K562 (cell line): ENCODE measurements at regions not wholly inside any gene's neighbourhood (a gene's known extent, or its start where the extent isn't known, plus 50 kb on each side); places are given as distances from the start of the nearest gene placed in this dataset.

Experiments used
- ATAC-seq: fragments of 200-7000 bp; cut with Tn5 transposase; 3 replicates; pipeline ENCODE4 v1.9.1; 2020; ENCODE audit warnings: moderate library complexity
- BruUV-seq: library from RNA; stranded (reverse); fragments of 400-500 nt; replicated peaks from 2 replicates; lab custom pipeline; 2021; lab: Mats Ljungman, UMichigan
- CTCF ChIA-PET: fragments of 300-600 bp; formaldehyde crosslinking; extraction: SDS; loops from one replicate; lab custom pipeline; 2021; ENCODE audit warnings: low intra/inter-chr PET ratio; lab: Yijun Ruan, JAX
- POLR2A ChIA-PET: fragments of 300-600, 350-650 bp; sonication (Branson Sonifier 250); formaldehyde crosslinking; extraction: SDS; loops from one replicate; lab custom pipeline; 2021; ENCODE audit warnings: antibody characterized with exemption, inconsistent platforms; lab: Yijun Ruan, JAX
- DNase-seq, 4 experiments: peaks; one replicate each; pipeline versions ENCODE4 v3.0.0 to v3.0.0-alpha.2; 2011 to 2018; ENCODE audit warnings: low spot score in 3 of 4, mixed read lengths in 3 of 4; ENCODE audit errors: extremely low read depth in 1 of 4
- FAIRE-seq: peaks from 2 replicates; lab custom pipeline; 2011; peaks lifted over from hg19 to GRCh38; lab: Jason Lieb, UNC
- H2AFZ ChIP-seq: 2 replicates; pipeline ENCODE4 v1.6.0; 2011; ENCODE audit warnings: low read depth, low read length, control low read depth, inconsistent platforms
- H3K27ac ChIP-seq: fragments of 200-600 bp; 3 replicates; pipeline ENCODE4 v1.8.0; 2011; ENCODE audit warnings: low read depth, mild to moderate bottlenecking, control low read depth, inconsistent platforms, low read length, moderate library complexity, mixed read lengths; ENCODE audit errors: extremely low read depth
- H3K27me3 ChIP-seq, 2 experiments: fragments of 300-600 bp in 1 of 2; 2 replicates in 1 of 2; 3 replicates in 1 of 2; pipeline versions ENCODE4 v1.6.0 to v1.8.0; 2011; ENCODE audit warnings: inconsistent platforms in 2 of 2, low read length in 2 of 2, mild to moderate bottlenecking in 1 of 2, mixed read lengths in 1 of 2, moderate library complexity in 1 of 2; ENCODE audit not compliant: control insufficient read depth in 2 of 2, insufficient read depth in 2 of 2
- H3K36me3 ChIP-seq: fragments of 300-600 bp; 3 replicates; pipeline ENCODE4 v1.8.0; 2011; ENCODE audit warnings: mild to moderate bottlenecking, low read length, inconsistent platforms; ENCODE audit not compliant: control insufficient read depth, insufficient read depth
- H3K4me1 ChIP-seq, 2 experiments: fragments of 200-600 bp in 1 of 2; replicated peaks in 1 of 2; 2 replicates in 1 of 2; 3 replicates in 1 of 2; pipeline versions ENCODE4 v1.5.1 to v1.8.0; 2011; ENCODE audit warnings: inconsistent platforms in 2 of 2, low read length in 2 of 2, mild to moderate bottlenecking in 1 of 2, mixed read lengths in 1 of 2, moderate library complexity in 1 of 2; ENCODE audit not compliant: control insufficient read depth in 2 of 2, insufficient read depth in 2 of 2
- H3K4me2 ChIP-seq: 2 replicates; pipeline ENCODE4 v1.6.1; 2011; ENCODE audit warnings: low read length, control low read depth, inconsistent platforms, mixed read lengths; ENCODE audit not compliant: insufficient read depth
- H3K4me3 ChIP-seq: fragments of 200-600 bp; sonication (generic), shearing (Covaris generic); 2 replicates; pipeline ENCODE4 v1.5.1; 2016; ENCODE audit warnings: control low read depth, inconsistent platforms
- H3K79me2 ChIP-seq: fragments of 200-600 bp; 3 replicates; pipeline ENCODE4 v1.8.0; 2011; ENCODE audit warnings: low read length, inconsistent platforms; ENCODE audit not compliant: control insufficient read depth, insufficient read depth
- H3K9ac ChIP-seq, 2 experiments: 2 replicates each; pipeline versions ENCODE4 v1.6.0 to v1.6.1; 2011; ENCODE audit warnings: low read depth in 2 of 2, low read length in 2 of 2, control low read depth in 1 of 2, inconsistent platforms in 1 of 2, mild to moderate bottlenecking in 1 of 2, mixed read lengths in 1 of 2; ENCODE audit not compliant: insufficient read depth in 1 of 2
- H3K9me1 ChIP-seq: one replicate; pipeline ENCODE4 v1.6.0; 2011; ENCODE audit warnings: inconsistent platforms, mild to moderate bottlenecking, low read length, moderate library complexity; ENCODE audit not compliant: control insufficient read depth, insufficient read depth
- H3K9me3 ChIP-seq: replicated peaks from 2 replicates; pipeline ENCODE4 v1.5.1; 2011; ENCODE audit warnings: low read depth, low read length, inconsistent platforms; ENCODE audit not compliant: control insufficient read depth, insufficient read depth
- H4K20me1 ChIP-seq: replicated peaks from 2 replicates; pipeline ENCODE4 v1.6.1; 2011; ENCODE audit warnings: low read length, inconsistent platforms, mixed read lengths; ENCODE audit not compliant: control insufficient read depth, insufficient read depth
- RFX1 ChIP-seq: fragments of 450-650 bp; IDR thresholded peaks from 2 replicates; pipeline ENCODE4 v1.6.1; 2016; ENCODE audit warnings: mild to moderate bottlenecking, moderate library complexity
- WGBS: fragments of 100-300 bp; shearing (Covaris generic); methylation state at CpG from one replicate; pipeline ENCODE4 v1.1.6; 2016; ENCODE audit warnings: low coverage, mixed read lengths; ENCODE audit not compliant: insufficient coverage; ENCODE audit errors: missing lambda C conversion rate; 5-methylcytosine and 5-hydroxymethylcytosine counted together
- in situ Hi-C: fragments of 300-500 bp; cut with MboI; formaldehyde crosslinking; loops from 4 replicates; pipeline ENCODE4 v1.15.0; 2018; ENCODE audit warnings: inconsistent platforms, mixed read lengths
- intact Hi-C: fragments of 100-400 bp; cut with micrococcal nuclease; formaldehyde crosslinking; loops from 2 replicates; pipeline ENCODE4 v1.14.2; 2022
- TF ChIP-seq, protein P1 (sequence below): sonication (generic); formaldehyde crosslinking; IDR thresholded peaks from 2 replicates; pipeline ENCODE4 v1.8.1; 2023; ENCODE audit warnings: mild to moderate bottlenecking, missing genetic modification reagents

DNA sequence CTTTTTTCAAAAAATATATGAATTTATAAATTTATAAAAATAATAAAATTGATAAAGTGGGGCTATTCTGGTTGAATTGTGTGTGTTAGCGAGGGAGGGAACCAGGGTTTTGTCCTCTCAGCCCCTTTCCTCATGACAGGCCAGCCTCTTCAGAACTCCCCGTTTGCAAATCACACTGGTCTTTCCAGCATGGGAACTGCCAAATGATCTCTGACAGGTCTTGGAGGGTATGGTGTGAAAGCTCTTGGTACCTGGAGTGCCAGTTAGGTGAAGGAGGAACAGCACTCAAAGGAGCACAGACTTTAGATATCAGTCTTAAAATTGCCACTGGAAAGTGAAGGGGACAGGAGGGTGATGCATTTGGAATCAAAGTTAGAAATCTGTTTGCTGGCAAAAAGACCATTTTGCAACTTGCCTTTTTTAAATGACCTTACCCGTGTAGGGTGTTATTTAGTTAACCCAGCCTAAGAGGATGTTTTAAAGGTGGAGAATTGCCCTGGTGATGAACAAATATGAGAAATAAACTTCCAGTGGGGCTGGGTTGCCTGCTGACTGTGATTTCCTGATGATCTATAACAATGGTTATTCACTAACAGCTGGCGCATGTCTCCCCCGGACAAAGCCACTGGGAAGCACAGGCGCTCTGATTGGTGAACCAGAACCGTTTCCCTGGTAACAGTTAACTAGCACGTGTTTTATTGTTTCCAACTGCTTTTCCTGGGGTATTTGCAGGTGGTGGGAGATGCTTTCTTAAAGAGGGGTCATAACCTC, 85.3 kb upstream of the EFEMP1 start:
- 2% methylated on average over 8 of the region's 8 CpGs for WGBS
- no peak overlapping the region for H3K4me2 ChIP-seq
- no peaks in the 10 kb centered on the region for H3K36me3 ChIP-seq
- intact Hi-C loops = loop anchor here (1.0 to 5.0 kb wide), 2 partner anchors 237 to 291 kb away; no protein-coding TSS in a partner anchor
- BruUV-seq = no TSS peak
- H3K79me2 ChIP-seq = no peaks in the 10 kb centered on the region
- FAIRE-seq (no peak), DNase-seq (no peak), ATAC-seq (no peak)
- H3K4me3 ChIP-seq = no peak overlapping the region
- H3K27ac ChIP-seq = no peak overlapping the region
- no peak overlapping the region for H2AFZ ChIP-seq
- H3K9me1 ChIP-seq = no peaks in the 10 kb centered on the region
- in situ Hi-C loops = loop anchor here (5.0 kb wide), 1 partner anchor 292 kb away; no protein-coding TSS in a partner anchor
- CTCF ChIA-PET = interaction anchor here (2.1 to 2.5 kb wide), 2 partner anchors 237 to 291 kb away, joined by 10 to 22 read pairs; no protein-coding TSS in a partner anchor
- no peaks in the 10 kb centered on the region for H3K9me3 ChIP-seq
- H3K27me3 ChIP-seq = no peaks in the 10 kb centered on the region
- H3K4me1 ChIP-seq = no peaks in the 10 kb centered on the region
- no peaks in the 10 kb centered on the region for H4K20me1 ChIP-seq
- H3K9ac ChIP-seq = no peak overlapping the region
- TF ChIP-seq, protein P1, sequence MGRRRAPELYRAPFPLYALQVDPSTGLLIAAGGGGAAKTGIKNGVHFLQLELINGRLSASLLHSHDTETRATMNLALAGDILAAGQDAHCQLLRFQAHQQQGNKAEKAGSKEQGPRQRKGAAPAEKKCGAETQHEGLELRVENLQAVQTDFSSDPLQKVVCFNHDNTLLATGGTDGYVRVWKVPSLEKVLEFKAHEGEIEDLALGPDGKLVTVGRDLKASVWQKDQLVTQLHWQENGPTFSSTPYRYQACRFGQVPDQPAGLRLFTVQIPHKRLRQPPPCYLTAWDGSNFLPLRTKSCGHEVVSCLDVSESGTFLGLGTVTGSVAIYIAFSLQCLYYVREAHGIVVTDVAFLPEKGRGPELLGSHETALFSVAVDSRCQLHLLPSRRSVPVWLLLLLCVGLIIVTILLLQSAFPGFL (CRISPR knock-in tag) = no peak
- TF ChIP-seq RFX1 = peak; percentile 30; the same call in 1 of the 2 replicates
- TF ChIP-seq, all 486 proteins: peak for 1
- POLR2A ChIA-PET = interaction anchor here (0.9 kb wide), 1 partner anchor 10 kb away, joined by 3 read pairs; no protein-coding TSS in a partner anchor
